A204.1 (cell line): ENCODE measurements at regions not wholly inside any gene's neighbourhood (a gene's known extent, or its start where the extent isn't known, plus 50 kb on each side); places are given as distances from the start of the nearest gene placed in this dataset.

ENCODE experiments used
- FAIRE-seq: peaks from 2 replicates; lab custom pipeline; 2012; peaks lifted over from hg19 to GRCh38; lab: Jason Lieb, UNC

DNA sequence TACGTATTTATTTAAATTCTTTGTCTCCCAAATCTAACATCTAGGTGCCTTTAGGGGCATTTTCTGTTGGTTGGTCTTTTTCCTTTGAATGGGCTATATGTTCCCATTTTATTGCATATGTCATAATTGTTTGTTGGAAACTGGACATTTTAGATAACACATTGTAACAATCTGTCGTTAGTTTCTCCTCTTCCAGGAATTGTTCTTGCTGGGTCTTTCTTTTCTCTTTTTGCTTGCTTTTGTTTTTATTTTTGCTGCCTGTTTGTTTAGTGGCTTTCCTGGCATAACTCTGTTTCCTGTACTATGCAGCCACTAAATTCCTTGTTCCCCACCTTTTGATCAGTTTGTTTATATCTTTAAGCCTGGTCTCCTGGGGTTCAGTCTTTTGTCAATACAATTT, 244.3 kb upstream of the RTL1 start:
- no peak for FAIRE-seq

DNA sequence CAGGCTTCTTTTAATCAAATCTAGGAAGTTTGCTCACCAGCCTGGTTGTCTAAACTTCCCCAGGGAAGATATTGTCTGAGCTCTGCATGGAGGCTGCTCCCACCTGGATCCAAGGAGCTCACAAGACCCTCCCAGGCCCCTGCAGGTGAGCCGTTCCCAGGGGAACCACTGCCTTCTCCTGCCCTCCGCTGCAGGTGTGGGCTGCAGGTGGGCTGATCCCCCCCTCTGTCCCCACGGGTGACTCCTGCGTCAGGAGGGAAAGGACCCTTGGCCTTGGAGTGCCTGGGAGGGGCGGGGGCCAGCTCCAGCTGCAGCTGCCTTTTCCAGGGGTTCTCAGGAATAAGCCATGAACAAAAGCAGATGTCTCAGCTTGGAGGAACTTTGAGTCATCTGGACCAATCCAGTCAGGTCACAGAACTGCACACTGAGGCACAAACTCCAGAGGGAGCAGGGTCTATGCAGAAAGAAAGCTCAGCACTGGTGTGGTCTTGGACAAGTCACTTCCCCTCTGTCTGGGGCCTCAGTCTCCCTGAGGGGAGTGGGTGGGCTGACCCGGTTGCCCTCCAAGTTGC, 246.6 kb upstream of the RTL1 start:
- FAIRE-seq: no peak

DNA sequence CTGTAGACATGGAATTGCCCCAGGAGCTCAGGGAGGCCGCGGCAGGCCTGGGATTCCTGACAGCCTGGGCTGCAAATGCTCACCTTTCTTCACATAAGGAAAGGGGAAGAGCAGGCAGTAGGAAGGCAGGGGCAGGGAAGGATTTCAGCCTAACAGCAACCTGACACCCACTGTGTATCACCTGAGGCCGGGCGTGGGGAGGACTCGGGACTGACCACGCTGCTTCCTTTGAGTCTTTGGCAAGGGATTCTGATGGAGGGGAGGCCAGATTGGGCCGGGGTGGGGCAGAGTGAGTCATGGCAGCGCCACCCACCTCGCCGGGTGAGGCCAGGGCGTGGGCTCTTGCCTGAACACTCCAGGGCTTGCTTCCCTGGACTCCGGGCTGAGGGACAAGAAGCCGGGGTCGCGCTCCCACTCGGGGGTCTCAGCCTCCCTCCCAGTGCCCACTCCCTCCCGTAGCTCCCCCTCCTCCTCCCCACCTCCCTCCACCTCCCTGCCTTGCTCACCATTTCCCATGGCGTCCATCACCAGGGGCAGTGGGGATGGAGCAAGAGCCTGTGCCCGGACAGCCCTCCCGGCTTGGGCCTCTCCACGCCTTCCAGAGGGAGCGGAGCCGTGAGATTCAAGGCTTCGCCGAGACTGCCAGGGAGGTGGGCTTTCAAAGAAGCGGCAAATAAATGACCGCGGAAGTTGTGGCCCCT, 247.9 kb upstream of the RTL1 start:
- no peak for FAIRE-seq

DNA sequence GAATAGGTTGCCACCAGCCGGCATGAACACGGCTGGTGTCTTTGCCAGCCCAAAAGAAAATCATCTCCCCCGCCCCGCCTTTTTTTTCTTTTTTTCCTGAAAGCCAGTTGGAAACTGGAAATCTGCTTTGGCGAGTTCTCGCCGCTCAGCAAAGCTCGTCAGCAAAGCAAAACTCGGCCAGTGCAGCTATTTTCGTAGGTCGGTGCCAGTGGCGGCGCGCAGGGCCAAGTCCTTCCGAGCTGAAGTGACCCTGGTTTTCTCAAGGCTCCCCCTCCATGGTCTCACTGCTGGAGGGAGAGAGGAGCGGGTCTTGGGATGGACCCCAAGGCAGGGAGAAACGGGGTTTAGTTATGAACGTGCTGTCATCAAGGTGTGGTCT, 248.4 kb upstream of the RTL1 start:
- no peak for FAIRE-seq

DNA sequence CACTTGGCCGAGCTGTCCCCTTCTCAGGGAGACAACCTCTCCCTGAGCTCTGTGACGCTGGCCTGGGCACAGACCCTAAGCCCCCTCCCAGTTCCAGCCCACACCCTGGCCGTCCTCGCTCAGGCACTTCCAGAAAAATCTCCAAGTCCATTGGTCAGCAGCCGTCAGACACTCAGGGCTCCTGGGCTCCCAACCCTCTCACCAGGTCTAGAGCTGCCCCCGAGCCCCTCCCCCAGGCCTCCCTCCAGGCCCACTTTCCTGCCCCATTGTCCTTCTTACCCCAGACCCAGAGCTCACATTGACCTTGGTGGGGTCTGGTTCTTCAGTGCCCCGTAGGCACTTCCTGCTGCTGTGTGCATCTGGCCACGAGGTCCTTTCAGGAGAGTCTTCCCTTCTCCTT, 249.3 kb upstream of the RTL1 start:
- no peak for FAIRE-seq

DNA sequence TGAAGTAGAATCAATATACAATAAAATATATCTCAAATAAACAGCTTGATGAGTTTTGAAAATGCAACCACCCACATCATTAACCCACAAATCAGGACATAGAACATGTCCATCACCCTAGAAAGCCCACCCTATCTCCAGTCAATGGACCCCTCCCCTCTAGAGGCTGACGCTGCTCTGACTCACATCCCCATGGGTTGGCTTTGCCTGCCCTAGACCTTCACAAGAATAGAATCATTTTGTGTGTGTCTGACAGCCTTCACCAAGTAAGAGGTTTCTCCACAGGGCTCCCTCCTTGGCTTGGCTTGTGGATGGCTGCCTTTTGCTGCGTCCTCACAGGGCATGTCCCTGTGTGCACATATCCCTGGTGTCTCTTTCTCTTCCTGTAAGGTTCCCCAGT, 250.2 kb upstream of the RTL1 start:
- no peak for FAIRE-seq

DNA sequence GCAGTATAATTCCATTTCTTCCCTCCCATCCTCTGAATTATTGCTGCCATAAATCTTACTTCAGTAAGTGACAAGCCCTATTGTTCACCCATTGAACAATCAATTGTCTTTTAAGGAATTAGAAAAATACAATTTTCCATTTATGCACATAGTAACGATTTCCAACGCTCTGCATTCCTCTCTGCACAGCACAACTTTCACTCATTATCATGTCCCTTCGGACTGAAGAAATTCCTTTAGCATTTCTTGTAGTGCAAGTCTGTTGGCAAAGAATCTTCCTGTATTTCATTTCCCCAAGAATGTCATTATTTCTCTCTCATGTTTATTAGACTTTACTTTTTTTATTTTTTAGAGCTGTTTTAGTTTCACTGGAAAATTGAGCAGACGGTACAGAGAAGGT, 252.1 kb upstream of the RTL1 start:
- no peak for FAIRE-seq

DNA sequence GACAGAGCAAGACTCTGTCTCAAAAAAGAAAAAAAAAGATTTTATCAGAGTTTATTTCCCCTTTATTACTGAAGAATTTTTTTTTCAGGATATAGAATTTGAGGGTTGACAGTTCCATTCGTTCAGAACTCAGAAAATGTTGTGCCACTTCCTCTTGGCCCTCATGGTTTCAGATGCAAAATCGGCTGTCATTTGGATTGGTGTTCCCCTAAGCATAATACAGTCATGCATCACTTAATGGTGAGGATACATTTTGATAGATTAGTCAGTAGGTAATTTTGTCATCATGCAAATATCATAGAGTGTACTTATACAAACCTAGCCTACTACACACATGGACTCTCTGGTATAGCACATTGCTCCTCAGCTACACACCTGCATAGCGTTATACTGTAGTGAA, 263.9 kb upstream of the RTL1 start:
- no peak for FAIRE-seq

DNA sequence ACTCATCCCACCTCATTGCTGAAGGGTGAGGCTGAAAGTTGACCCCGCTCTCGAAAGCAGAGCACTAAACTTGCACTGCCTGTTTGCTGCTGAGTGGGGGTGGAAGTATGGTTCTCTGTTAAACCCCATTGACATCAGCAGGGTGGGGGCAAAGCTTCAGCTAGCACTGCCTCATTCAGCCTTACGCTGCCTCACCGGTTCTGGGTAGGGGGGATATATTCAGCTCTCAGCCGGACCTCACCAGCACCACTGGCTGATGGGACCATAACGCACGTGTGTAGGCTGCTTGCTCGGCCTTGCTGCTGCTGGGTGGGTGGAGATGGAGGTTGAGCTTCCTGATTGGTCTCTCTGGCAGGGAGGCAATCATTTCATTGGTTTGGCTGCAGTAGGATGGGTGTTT, 265.7 kb upstream of the RTL1 start:
- FAIRE-seq: no peak

DNA sequence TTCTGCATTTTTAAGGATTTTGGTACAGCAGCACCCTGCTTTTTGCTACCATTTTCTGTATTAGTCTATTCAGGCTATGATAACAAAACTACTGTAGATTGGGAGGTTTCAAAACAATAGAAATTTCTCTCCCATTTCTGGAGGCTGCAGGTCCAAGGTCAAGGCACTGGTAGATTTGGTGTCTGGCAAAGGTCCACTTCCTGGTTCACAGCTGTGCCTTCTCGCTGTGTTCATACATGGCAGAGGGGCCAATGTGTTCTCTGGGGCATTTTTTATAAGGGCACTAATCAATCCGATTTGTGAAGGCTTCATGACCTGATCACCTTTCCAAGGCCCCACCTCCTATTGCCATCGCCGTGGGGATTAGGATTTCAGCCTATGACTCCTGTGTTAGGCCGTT, 268.1 kb upstream of the RTL1 start:
- no peak for FAIRE-seq

DNA sequence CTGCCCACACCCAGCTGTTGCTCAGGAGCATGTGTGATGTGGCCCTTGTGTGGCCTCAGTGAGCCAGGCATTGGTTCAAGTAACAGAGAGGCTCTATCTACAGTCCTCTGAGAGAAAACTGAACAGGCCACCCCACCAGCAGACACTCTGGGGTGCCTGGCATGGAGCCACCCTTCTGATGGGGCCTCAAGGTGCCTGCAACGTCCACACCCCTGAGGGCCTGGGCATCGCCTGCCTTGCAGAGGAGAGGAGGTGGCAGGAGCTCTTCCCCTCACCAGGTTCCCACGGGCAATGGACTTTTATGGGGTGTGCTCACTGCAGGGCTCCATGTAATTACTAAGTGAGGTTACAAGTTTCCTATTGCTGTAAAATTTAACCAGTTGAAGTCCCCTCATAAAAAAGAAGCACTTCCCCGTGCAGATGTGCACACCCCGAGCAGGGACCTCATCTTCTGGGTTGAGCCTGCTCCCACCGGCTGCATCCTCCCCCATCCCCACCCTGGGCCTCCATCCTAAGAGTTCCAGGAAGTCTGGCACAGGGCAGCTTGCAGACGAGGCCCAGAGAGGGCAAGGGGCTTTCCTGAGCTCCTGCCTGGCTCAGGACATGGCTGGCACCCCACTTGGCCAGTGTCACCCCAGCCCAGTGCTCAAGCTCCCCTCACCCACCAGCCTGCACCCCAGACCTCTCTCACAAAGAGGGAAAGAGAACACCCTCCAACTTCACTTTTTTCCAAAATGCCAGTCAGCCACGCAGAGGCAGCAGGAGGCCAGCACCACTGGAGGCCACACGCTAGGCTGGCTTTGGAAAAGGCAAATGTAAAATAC, 270.4 kb upstream of the RTL1 start:
- no peak for FAIRE-seq

DNA sequence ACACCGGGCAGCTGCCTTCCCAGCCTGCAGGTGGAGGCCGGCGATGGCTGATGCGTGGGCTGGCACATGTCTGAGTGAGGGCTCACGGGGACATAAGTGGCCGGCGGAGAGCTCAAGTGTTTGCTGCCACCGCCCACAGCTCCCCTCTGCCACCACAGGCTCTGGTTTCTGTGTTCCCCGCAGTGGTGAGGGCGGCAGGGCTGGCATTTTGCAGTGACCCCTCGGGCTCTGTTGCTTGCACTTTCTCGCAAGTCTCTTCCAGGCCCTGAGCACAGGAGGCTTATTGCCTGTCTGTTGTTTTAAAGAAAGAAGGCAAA, 271.0 kb upstream of the RTL1 start:
- no peak for FAIRE-seq

DNA sequence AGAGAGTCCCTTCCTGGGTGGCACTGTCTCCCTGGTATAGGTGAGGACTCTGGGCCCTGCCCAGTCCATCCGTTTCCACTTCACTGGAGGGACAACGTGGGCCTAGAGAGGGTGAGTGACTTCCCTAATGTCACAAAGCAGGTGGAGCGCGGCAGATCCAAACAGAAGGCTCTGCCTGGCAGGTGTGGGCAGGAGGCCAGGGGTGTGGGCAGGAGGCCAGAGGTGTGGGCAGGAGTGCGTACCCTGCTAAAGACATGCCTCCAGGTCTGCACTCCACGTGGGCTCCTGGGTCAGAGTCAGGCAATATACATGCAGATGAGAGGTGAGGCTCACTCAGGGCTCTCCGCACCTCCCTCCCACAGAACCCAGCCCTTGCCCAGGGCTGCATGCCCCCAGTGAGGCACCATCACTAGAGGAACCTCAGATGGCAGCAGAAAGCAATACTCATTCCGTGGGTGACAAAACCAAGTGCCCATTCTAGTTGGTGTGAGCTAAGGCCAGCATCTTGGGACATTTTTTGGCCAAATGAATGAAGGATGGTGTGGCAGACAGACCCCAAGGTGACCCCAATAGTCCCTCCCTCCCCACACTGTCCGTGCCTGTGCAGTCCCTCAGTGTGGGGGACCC, 271.6 kb upstream of the RTL1 start:
- FAIRE-seq: no peak

DNA sequence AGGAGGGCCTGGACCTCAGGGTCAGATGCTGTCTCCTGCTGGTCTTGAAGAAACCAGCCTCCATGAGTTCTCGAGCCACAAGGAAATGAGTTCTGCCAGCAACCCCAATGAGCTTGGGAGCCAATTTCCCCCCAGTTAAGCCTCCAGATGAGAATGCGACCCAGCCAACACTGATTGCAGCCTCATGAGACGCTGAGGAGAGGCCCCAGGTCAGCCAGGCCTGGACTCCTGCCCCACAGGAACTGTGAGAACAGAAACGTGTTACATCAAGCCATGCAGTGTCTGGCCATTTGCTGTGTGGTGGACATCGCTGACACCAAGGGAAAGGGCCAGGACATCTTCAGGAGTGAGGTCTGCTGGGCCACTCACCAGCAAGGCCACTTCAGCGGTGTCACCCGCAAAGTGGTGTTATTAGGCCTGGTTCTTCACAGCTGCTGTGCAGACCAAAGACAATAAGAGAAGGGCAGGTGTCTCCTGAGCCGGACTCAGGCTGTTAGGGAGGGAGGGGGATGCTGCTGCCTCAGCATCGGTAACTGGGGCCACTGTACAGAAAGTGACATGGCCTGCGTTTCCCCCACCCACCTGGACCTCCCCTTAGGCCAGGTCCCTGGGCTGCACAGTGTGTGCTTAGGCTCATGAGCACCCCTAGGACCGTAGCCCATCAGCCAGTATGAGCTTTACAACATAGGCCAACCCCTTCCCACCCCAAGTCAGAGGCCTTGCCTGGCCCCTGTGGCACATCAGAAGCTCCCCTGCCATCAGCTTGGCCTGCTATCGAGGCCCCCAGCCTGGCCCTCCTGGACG, 272.4 kb upstream of the RTL1 start:
- FAIRE-seq: no peak

DNA sequence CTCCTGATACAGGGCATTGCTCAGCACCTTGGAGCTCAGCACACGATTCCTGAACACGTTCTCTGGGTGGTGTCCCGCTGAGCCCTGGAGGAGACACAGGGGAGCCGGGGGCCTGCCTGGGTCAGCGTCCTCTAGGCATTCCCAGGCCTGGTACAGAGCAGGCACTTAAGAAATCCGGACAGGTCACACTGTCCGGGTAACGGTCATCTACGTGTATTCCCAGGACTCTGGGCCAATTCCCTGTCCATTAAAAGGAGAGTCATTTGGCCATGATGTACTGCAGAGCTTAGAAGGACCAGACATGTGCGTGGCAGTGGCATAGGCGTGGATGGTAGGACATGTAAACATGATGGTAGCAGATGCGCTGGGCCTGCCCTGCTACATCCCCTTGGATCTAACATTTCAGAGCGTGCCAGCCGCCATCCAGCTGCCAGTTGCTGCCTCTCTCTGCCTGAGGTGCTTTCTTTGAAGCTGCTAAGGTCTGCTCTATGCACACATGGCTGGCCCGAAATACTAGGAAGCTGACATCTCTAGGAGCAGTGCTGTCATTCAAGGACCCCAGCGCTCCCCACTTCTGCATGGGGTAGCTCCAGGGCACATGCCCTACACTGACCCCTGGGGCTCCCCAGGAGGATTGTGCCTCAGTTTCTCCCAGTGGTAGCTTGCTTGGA, 273.1 kb upstream of the RTL1 start:
- FAIRE-seq: no peak

DNA sequence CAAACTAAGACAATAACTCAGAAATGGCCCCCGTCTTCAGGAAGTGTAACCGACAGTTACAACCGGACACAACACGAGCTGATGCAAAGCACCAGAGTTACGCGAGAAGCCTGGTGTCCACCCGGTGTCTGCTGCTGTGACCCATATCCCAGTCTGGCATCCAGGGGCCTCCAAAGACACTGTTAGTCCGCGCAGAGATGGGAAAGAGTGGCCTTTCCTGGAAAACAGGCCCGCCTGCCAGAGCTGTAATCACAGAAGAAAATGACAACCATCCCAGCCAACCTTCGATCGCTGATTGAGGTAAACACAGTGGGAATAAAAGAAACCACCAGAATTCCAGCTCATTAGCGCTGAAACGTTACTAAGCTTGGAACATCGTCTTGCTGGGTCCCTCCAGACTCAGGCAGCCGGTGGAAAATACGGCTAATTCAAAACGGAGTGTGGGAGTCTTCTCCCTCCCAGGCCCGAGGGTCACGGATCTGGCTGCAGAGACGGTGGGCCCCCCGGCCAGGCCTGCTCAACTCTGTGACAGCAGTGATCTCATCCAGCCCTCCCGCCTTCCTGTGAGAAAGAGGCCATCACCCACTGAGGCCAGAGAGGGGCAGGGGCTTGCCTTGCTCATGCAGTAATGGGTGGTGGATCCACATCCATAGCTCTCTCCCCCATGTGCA, 273.9 kb upstream of the RTL1 start:
- no peak for FAIRE-seq

DNA sequence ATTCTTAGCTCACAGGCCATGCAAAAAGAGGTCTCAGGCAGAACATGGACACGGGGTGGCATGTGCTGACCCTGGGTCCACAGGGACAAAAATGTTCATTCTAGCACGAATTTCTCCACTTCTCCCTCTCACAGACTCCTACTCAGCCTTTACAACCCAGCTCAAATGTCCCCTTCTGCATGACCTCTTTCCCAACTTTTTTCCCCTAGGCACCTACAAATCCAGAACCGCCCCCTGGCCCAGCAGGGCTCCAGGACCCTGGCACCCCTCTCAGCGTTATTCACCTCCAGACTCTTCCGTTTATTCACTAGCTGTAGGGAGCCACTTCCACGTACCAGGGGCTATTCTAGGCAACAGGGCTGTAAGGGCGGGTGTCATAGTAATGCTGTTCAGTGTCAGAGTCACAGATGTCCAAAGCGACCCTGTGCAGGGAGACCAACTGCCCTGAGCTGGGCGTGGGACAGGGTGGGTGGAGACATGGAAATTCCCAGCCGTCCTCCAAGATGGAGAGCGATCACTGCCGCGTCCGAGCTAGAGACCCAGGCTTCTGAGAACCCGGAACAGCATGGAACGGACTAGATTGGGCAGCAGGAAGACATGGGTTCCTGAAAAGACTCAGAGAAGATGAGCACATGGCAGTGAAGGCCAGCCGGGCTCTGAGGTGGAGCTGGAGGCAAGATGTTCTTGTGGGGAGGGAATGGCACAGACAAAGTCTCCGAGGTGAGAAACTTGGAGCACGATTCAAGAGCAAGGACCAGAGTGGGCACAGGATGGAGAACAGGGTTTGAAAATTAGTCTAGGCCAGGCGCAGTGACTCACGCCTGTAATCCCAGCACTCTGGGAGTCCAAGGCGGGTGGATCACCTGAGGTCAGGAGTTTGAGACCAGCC, 274.9 kb upstream of the RTL1 start:
- no peak for FAIRE-seq

DNA sequence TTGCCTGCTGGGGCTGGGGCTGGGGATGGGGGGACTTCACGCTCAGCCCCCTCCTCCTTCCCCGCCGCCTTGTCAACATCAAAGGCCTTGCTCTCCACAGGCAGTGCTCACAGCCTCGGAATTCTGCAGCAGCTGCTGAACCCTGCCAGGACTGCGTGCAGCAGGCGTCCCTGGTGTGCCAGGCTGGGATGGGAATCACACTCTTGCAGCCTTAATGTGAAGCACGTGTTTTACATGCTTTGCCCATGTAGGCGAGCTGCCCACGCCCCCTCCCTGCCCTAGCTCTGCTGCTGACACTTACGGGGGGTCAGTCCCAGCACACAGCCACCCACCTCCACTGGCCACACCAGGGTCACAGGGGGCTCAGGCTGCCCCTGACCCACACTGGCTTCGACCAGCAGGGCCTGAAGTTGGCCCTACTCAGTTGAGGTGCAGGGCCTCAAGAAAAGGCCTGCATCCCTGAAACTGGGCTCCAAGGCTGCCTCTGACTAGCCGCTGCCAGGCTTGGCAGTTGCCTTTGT, 276.2 kb upstream of the RTL1 start:
- FAIRE-seq: no peak

DNA sequence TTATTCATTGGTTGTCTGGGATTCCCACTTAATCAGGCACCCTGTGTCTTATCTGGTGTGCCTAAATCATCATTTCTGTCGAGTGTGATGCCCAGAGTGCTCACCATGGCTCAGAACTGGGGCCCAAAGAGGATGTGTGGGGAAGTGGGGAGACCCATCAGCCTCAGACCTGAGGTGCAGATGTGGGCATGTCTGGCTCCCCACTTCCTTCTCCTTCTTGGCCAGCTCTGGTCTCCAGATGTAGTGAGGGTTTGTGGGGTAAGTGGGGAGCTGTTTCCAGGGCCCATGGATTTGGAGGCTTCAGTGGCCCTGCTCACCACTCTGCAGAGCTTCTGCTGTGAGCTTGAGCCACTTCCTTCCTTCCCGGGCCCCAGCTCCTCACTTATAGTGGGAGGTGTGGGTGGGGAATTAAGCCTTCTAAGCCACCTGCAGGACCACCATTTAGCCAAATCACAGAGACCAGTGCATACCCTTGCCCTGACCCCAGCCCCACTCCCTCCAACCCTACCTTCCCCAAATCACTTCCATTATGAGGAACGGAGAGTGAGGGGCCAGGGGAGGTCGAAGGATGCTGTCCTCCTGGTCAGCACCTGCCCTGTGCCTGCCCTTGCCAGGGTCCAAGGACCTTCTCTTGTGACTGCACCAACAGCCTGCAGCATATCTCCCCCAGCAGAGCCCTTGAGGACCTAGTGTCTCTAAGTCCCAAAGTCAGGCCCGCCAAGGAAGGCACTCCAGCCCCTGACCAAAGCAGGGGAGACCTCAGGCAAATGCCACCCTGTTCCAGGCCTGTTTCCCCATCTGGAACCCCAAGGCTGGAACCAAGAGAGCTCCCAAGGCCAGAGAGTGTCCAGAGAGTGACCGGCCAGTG, 278.2 kb upstream of the RTL1 start:
- FAIRE-seq: no peak
